Subcutaneous abdominal adipose tissue (tissue), 5 donors: ENCODE measurements at regions not wholly inside any gene's neighbourhood (a gene's known extent, or its start where the extent isn't known, plus 50 kb on each side); places are given as distances from the start of the nearest gene placed in this dataset.
"Not testable (repeated sequence)": the region's sequence is repeated elsewhere in the genome, so short reads cannot be mapped to it uniquely, and the experiment has no call there.

Source experiments
- H3K27ac ChIP-seq: one replicate; pipeline ENCODE4 v1.7.0; 2013; ENCODE audit warnings: low read depth, mild to moderate bottlenecking, inconsistent platforms, low read length, moderate library complexity
- H3K27me3 ChIP-seq, 5 donors: one replicate each; pipeline ENCODE4 v1.7.0; 2013; ENCODE audit warnings: low read length in 5 of 5, inconsistent platforms in 1 of 5; ENCODE audit not compliant: control insufficient read depth in 5 of 5, insufficient read depth in 4 of 5
- H3K36me3 ChIP-seq, 5 donors: one replicate each; pipeline ENCODE4 v1.7.0; 2013; ENCODE audit warnings: low read length in 5 of 5; ENCODE audit not compliant: control insufficient read depth in 5 of 5, insufficient read depth in 5 of 5
- H3K4me1 ChIP-seq, 5 donors: one replicate each; pipeline ENCODE4 v1.7.0; 2013; ENCODE audit warnings: low read length in 5 of 5, mild to moderate bottlenecking in 3 of 5, moderate library complexity in 1 of 5; ENCODE audit not compliant: control insufficient read depth in 5 of 5, insufficient read depth in 5 of 5
- H3K4me3 ChIP-seq, 5 donors: one replicate each; pipeline ENCODE4 v1.7.0; 2013; ENCODE audit warnings: low read length in 5 of 5, low read depth in 1 of 5
- H3K9ac ChIP-seq, 5 donors: one replicate each; pipeline ENCODE4 v1.7.0; 2013; ENCODE audit warnings: low read length in 5 of 5, mild to moderate bottlenecking in 4 of 5, moderate library complexity in 3 of 5
- H3K9me3 ChIP-seq, 5 donors: one replicate each; pipeline ENCODE4 v1.7.0; 2013; ENCODE audit warnings: low read length in 5 of 5; ENCODE audit not compliant: control insufficient read depth in 5 of 5
- donor health status: healthy.
- donor health status: healthy.
- donor health status: healthy.
- donor health status: healthy.
- donor health status: healthy.

DNA sequence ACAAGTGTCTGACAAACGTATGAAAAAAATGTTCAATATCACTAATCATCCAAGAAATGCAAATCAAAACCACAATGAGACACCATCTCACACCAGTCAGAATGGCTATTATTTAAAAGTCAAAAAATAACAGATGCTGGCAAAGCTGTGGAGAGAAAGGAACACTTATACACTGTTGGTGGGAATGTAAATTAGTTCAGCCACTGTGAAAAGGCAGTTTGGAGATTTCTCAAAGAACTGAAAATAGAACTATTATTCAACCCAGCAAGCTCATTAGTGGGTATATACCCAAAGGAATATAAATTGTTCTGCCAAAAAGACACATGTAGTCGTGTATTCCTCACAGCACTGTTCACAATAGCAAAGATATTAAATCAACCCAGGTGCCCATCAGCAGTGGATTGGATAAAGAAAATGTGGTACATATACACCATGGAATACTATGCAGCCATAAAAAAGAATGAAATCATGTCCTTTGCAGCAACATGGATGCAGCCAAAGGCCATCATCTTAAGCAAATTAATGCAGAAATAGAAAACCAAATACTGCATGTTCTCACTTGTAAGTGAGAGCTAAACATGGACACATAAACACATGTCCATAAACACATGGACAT is 251.3 kb downstream of the UACA start:
- not testable (repeated sequence) for H3K36me3 ChIP-seq, H3K9ac ChIP-seq, H3K4me3 ChIP-seq

DNA sequence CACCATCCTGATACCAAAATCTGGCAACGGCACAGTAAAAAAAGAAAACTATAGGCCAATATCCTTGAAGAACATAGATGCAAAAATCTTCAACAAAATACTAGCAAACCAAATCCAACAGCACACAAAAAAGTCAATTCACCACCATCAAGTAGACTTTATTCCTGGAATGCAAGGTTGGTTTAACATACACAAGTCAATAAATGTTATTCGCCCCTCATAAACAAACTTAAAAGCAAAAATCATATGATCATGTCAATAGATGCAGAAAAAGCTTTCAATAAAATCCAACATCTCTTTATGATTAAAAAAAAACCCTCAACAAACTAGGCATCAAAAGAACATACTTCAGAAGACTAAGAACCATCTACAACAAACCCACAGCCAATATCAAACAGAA is 252.9 kb downstream of the UACA start:
- Histone ChIP-seq H3K36me3 (no peaks in the 10 kb centered on the region), H3K9ac (no peak overlapping the region), H3K4me1 (peaks cover 0 to 20% (median 6%) of the 10 kb centered on the region in 5 donors), H3K27me3 (no peaks in the 10 kb centered on the region), H3K4me3 (no peak overlapping the region), H3K9me3 (peaks cover 8 to 25% (median 15%) of the 10 kb centered on the region in 5 donors), H3K27ac (no peak overlapping the region)

More for the DNA sequence above, 251.3 kb downstream of the UACA start:
- Histone ChIP-seq H3K9me3 (peaks cover 6 to 22% (median 15%) of the 10 kb centered on the region in 5 donors), H3K4me1 (peaks cover 0 to 14% (median 2%) of the 10 kb centered on the region in 5 donors)
- H3K27me3 ChIP-seq, H3K27ac ChIP-seq: not testable (repeated sequence)

DNA sequence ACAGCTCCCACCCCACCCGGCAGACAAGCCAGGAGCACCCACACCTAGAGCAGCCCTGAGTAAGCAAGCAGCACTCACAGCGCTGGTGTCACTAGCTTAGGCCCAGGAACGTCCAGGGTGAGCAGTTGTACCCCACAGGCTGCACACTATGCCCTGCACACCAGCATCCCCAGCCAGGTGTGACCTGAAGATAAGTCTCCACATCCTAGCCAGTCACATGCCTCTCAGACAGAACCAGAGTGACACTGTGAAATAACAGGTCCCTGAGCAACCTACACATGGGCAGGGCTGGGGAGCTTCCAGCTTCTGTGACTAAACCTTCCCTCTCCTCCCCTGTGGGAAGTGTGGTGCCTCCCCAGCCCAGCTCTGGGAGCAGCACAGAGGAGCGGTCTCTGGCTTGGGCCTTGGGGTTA is 253.6 kb downstream of the UACA start:
- Histone ChIP-seq H3K4me3 (peak overlapping the region in 3 of 5 donors; percentile 3 to 40 (median 5)), H3K27me3 (no peaks in the 10 kb centered on the region), H3K9ac (no peak overlapping the region), H3K36me3 (no peaks in the 10 kb centered on the region), H3K27ac (no peak overlapping the region), H3K4me1 (peaks cover 0 to 27% (median 12%) of the 10 kb centered on the region in 5 donors), H3K9me3 (peaks cover 8 to 25% (median 15%) of the 10 kb centered on the region in 5 donors)

DNA sequence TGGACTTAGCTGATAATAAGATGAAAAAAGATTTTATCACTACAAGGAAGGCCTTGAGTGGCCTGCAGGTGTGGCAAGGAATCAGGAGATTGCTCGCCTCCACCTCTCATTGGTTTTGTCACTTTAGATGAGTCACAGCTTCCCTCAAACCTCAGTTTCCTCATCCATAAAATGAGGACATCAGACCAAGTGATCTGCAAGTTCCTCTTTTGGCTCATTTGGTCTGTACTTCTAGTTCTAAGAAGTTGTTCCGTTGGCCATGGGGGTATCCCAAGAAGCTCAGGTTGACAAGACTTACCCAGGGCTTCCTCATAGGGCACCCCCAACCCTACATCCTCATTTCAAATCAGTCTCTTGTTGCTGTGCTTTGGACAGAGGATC is 254.1 kb downstream of the UACA start:
- Histone ChIP-seq H3K9ac (no peak overlapping the region), H3K36me3 (no peaks in the 10 kb centered on the region), H3K9me3 (peaks cover 8 to 25% (median 15%) of the 10 kb centered on the region in 5 donors), H3K27me3 (peaks cover 0 to 2% (median 0%) of the 10 kb centered on the region in 5 donors), H3K4me3 (peak overlapping the region in 1 of 5 donors; percentile 5), H3K27ac (no peak overlapping the region), H3K4me1 (peaks cover 2 to 31% (median 17%) of the 10 kb centered on the region in 5 donors)

DNA sequence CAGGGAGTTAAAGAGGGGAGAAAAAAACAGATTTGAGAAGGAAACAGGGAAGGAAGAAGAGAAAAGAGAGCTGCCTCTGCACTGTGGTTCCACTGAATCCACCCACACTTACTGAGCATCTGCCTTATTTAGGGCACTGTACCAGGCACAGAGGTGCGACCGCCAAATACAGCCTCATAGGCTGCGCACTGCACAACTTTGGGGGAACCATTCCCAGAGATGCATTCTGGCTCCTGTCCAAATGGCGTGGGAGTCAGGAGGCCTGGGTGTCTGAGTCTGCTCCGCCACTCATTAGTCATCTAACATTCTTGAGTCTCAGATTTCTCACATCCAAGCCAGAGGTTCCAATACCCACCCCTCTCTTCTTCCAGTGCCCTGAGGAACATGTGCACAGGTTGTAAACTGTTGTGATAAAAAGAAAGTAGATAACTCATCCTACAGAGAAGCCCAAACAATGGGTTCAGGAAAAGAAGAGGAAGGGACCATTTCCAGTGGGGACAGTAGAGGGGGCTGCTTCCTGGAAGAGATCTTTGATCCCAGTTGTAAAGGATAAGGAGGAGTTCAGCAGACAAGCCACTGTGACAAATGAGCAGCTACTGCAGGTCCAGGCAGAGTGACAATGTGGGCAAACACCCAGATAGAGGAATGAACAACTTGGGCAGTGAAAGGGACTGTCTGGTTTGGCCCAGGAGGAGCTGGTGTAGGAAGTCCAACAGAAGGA is 254.6 kb downstream of the UACA start:
- H3K4me1 ChIP-seq, result peaks cover 2 to 37% (median 22%) of the 10 kb centered on the region in 5 donors
- no peaks in the 10 kb centered on the region for H3K36me3 ChIP-seq

DNA sequence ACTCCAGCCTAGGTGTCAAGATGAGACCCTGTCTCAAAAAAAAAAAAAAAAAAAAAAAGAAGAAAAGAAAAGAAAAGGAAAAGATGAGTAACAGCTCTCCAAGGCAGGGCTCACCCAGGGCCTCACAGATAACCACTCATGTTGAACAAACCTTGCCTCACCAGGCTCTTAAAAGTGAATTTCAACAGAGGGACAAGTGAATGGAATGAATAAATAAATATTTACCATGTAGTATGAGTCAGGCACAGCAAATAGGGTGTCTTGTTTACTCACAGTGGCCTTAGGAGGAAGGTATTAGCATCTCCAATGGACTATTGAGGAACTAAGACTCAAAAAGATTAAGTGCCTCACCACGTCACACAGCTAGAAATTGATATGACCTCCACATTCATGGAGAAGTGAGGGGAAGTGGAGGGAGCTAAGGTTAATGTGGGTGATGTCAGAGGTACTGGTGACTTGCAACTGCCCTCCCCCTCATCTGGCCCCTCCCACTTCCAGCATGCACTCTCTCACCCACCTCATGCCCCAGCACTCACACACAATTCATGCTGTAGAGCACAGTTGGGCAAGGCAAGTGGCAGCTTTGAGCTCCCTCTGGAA is 255.5 kb downstream of the UACA start:
- H3K36me3 ChIP-seq, result no peaks in the 10 kb centered on the region
- peaks cover 0 to 2% (median 0%) of the 10 kb centered on the region in 5 donors for H3K27me3 ChIP-seq
- no peak overlapping the region for H3K27ac ChIP-seq
- H3K9me3 ChIP-seq, result peaks cover 8 to 25% (median 15%) of the 10 kb centered on the region in 5 donors
- H3K9ac ChIP-seq, result no peak overlapping the region
- H3K4me3 ChIP-seq, result no peak overlapping the region
- H3K4me1 ChIP-seq, result peaks cover 2 to 43% (median 28%) of the 10 kb centered on the region in 5 donors

More for the DNA sequence above, 254.6 kb downstream of the UACA start:
- peaks cover 0 to 2% (median 0%) of the 10 kb centered on the region in 5 donors for H3K27me3 ChIP-seq
- no peak overlapping the region for H3K27ac ChIP-seq
- no peak overlapping the region for H3K9ac ChIP-seq
- H3K4me3 ChIP-seq, result no peak overlapping the region
- H3K9me3 ChIP-seq, result peaks cover 8 to 25% (median 15%) of the 10 kb centered on the region in 5 donors

DNA sequence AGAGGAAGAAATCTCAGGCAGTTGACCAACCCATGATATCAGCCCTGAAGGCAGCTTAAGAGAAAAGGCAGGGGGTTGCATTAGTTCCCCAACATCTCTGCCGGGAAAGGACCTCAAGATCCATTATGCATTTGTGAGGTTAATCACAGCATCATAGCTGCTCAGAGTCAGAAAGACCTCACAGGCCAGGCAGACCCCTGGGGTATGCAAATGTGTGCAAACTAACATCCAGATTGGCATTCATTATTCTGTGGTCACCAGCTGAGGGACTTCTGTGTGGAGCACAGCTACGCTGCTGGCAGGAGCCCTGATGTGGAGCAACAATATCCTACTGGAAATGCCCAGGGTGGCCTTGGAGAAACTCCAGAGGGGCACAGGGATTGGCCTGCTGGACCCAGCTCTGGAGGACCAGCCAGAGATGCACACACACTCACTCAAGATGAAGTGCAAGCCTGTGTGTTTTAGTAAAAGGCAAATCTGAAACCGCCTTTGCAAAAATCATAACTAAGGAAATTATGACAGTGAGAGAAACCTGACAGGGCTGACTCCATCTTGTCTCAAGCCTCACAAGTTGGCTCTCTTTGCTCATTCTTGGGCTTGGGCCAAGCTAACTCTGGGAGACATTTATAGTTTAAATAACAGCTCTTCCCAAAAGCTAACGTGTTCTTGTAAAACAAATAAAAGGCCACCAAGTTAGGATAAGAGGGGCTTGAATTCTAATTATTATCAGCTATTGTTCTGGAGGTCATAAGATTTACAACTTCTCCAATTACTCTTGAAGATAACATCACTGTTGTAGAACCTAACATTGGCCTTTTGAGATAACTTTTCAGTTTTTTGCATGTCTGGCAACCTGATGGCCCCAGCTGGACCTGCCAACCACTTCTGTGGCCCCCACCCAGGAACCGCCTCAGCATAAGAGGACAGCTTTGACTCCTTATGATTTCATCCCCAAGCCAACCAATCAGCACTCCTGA is 257.1 kb downstream of the UACA start:
- no peak overlapping the region for H3K4me3 ChIP-seq
- H3K36me3 ChIP-seq, result no peaks in the 10 kb centered on the region
- peaks cover 8 to 24% (median 15%) of the 10 kb centered on the region in 5 donors for H3K9me3 ChIP-seq
- no peak overlapping the region for H3K9ac ChIP-seq
- H3K27ac ChIP-seq, result no peak overlapping the region
- H3K4me1 ChIP-seq, result peaks cover 2 to 43% (median 28%) of the 10 kb centered on the region in 5 donors
- peaks cover 0 to 2% (median 0%) of the 10 kb centered on the region in 5 donors for H3K27me3 ChIP-seq

DNA sequence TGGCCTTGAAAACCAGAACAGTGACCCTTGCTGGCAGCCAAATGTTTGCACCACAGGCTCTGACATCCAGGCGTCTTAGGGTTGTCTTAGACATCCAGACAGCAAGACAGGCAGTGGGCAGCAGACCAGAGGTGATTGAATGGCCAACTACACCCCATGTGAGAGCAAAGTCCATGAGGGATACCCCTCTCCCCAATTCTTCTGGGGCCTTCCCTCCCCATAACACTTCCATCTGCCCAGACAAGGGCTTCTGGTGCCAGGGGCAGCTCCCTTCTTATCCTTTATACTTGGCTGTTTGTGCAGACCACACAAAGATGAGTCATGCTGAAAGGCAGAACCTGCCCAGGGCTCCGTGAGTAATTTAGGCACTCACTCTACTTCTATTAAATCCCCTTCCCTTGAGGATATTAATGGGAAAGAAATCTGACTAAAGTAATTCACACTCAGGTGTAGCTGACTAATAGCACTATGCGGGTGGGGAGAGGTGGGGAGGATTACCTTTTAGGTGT is 257.9 kb downstream of the UACA start:
- peaks cover 6 to 19% (median 12%) of the 10 kb centered on the region in 5 donors for H3K9me3 ChIP-seq
- H3K27ac ChIP-seq, result no peak overlapping the region
- no peaks in the 10 kb centered on the region for H3K36me3 ChIP-seq
- H3K4me3 ChIP-seq, result no peak overlapping the region
- peaks cover 0 to 2% (median 0%) of the 10 kb centered on the region in 5 donors for H3K27me3 ChIP-seq
- H3K9ac ChIP-seq, result no peak overlapping the region
- peaks cover 2 to 43% (median 28%) of the 10 kb centered on the region in 5 donors for H3K4me1 ChIP-seq

DNA sequence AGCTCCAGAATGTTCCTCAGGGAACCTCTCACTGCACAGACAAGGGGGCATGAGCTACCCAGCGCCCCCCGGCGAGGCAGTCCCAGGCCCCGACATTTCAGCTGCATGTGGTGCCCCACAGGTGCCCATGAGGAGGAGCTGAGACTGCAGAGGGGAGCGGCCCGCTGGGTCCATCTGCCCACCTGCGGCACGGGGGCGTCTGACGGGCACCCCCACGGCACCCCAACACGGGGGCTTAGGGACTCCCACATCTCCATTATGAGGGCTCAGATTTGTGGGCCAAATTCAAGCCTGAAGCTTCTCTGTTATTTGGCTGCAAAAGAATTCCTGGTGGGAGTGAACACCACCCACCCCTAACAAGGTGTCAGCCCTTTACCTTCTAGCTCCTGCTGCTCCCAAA is 258.4 kb downstream of the UACA start:
- no peaks in the 10 kb centered on the region for H3K36me3 ChIP-seq
- H3K9me3 ChIP-seq, result peaks cover 3 to 16% (median 10%) of the 10 kb centered on the region in 5 donors
- H3K9ac ChIP-seq, result no peak overlapping the region
- H3K4me1 ChIP-seq, result peaks cover 2 to 43% (median 28%) of the 10 kb centered on the region in 5 donors
- H3K27ac ChIP-seq, result no peak overlapping the region
- H3K27me3 ChIP-seq, result peaks cover 0 to 2% (median 0%) of the 10 kb centered on the region in 5 donors
- H3K4me3 ChIP-seq, result no peak overlapping the region
